GM23248 (cell line): ENCODE measurements at regions not wholly inside any gene's neighbourhood (a gene's known extent, or its start where the extent isn't known, plus 50 kb on each side); places are given as distances from the start of the nearest gene placed in this dataset.

Experiments used
- EZH2 ChIP-seq: fragments of 200-600 bp; sonication (generic); IDR thresholded peaks from 2 replicates; pipeline ENCODE4 v1.6.1; 2018; ENCODE audit warnings: antibody characterized with exemption, mild to moderate bottlenecking; ENCODE audit not compliant: insufficient read depth, poor library complexity, severe bottlenecking
- EZH2phosphoT487 ChIP-seq: fragments of 200-600 bp; sonication (generic); IDR thresholded peaks from 2 replicates; pipeline ENCODE4 v1.6.1; 2018; ENCODE audit warnings: antibody characterized with exemption, moderate library complexity, mild to moderate bottlenecking, low read depth; ENCODE audit not compliant: insufficient read depth

GRCh38 chr5:96051401-96051830 is 89.8 kb upstream of the ELL2 start:
- TF ChIP-seq EZH2 (no peak), EZH2phosphoT487 (no peak)
